DND-41 (cell line): ENCODE measurements at regions not wholly inside any gene's neighbourhood (a gene's known extent, or its start where the extent isn't known, plus 50 kb on each side); places are given as distances from the start of the nearest gene placed in this dataset.
"Not testable (repeated sequence)": the region's sequence is repeated elsewhere in the genome, so short reads cannot be mapped to it uniquely, and the experiment has no call there.

Source experiments
- ATAC-seq: fragments of 200-7000 bp; cut with Tn5 transposase; 3 replicates; pipeline ENCODE4 v1.9.1; 2021; ENCODE audit warnings: low read depth; ENCODE audit not compliant: insufficient read depth
- DNase-seq: peaks from one replicate; pipeline ENCODE4 v3.0.0-alpha.2; 2020
- H2AFZ ChIP-seq: 2 replicates; pipeline ENCODE4 v1.6.0; 2012; ENCODE audit warnings: low read depth, low read length
- H3K27ac ChIP-seq: 2 replicates; pipeline ENCODE4 v1.5.1; 2012; ENCODE audit warnings: low read length, inconsistent platforms
- H3K27me3 ChIP-seq: fragments of 200-600 bp; sonication (generic); 2 replicates; pipeline ENCODE4 v1.6.0; 2012; ENCODE audit warnings: low read length, mild to moderate bottlenecking, inconsistent platforms; ENCODE audit not compliant: insufficient read depth, poor library complexity
- H3K36me3 ChIP-seq: 2 replicates; pipeline ENCODE4 v1.5.1; 2012; ENCODE audit warnings: low read length, inconsistent platforms; ENCODE audit not compliant: insufficient read depth
- H3K4me1 ChIP-seq: 2 replicates; pipeline ENCODE4 v1.5.1; 2012; ENCODE audit warnings: mild to moderate bottlenecking, low read length; ENCODE audit not compliant: insufficient read depth
- H3K4me2 ChIP-seq: 2 replicates; pipeline ENCODE4 v1.6.0; 2012; ENCODE audit warnings: mild to moderate bottlenecking, moderate library complexity, low read length, inconsistent platforms; ENCODE audit not compliant: insufficient read depth
- H3K4me3 ChIP-seq, 2 experiments: fragments of 200-600 bp in 1 of 2; shearing (Covaris generic) in 1 of 2; 2 replicates each; pipeline ENCODE4 v1.5.1; 2012 to 2016; ENCODE audit warnings: inconsistent platforms in 2 of 2, low read length in 2 of 2, mild to moderate bottlenecking in 2 of 2, low read depth in 1 of 2, moderate library complexity in 1 of 2
- H3K79me2 ChIP-seq: 2 replicates; pipeline ENCODE4 v1.6.0; 2012; ENCODE audit warnings: low read length, inconsistent platforms; ENCODE audit not compliant: insufficient read depth
- H3K9ac ChIP-seq: 2 replicates; pipeline ENCODE4 v1.6.0; 2012; ENCODE audit warnings: low read depth, mild to moderate bottlenecking, inconsistent platforms, low read length, moderate library complexity
- H3K9me3 ChIP-seq: 2 replicates; pipeline ENCODE4 v1.5.1; 2012; ENCODE audit warnings: low read length, moderate library complexity, mild to moderate bottlenecking, inconsistent platforms; ENCODE audit not compliant: insufficient read depth, severe bottlenecking
- H4K20me1 ChIP-seq: 2 replicates; pipeline ENCODE4 v1.6.0; 2012; ENCODE audit warnings: low read length; ENCODE audit not compliant: insufficient read depth
- EZH2 ChIP-seq: IDR thresholded peaks from 3 replicates; pipeline ENCODE4 v1.6.1; 2012; ENCODE audit warnings: borderline replicate concordance, low read depth, mild to moderate bottlenecking, moderate library complexity, low read length, inconsistent platforms; ENCODE audit not compliant: severe bottlenecking
- TF ChIP-seq, protein P1 (sequence below): IDR thresholded peaks from 2 replicates; pipeline ENCODE4 v1.5.1; 2012; ENCODE audit warnings: borderline replicate concordance, low read length, moderate library complexity, mild to moderate bottlenecking; ENCODE audit not compliant: poor library complexity, severe bottlenecking; ENCODE audit errors: extremely low read depth

DNA sequence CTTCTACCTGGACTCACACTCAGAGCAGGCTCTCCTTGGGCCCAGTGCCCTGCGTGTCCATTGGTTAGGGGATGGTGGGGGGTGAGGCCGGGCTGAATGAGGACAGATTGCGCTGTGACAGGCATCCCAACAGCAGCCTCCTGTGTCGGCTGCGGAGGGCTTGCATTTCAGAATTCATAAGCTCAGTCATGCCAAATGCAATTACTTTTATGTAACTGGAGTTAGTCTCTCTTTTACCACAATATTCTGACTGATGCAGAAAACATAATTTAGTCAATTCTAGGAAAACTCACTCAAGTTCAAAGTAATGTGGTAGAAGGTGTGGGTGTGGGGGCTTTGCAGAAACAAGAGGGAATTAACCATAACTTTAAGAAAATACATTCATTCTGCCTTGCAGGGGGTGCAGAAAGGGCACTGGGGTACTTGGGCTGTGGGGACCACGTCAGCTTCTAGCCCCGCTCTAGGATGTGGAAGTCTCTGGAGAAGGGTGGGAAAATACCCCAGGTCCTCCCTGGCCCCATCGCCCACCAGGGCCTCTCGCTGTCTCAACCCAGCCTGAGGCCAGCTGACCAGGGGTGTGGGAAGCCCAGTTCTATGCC is 257.7 kb downstream of the ADGRD1 start:
- no peak overlapping the region for H3K27ac ChIP-seq
- H3K9ac ChIP-seq: no peak overlapping the region
- H3K4me2 ChIP-seq: no peak overlapping the region
- H3K4me3 ChIP-seq: no peak overlapping the region
- no peak for TF ChIP-seq EZH2
- TF ChIP-seq, protein P1, sequence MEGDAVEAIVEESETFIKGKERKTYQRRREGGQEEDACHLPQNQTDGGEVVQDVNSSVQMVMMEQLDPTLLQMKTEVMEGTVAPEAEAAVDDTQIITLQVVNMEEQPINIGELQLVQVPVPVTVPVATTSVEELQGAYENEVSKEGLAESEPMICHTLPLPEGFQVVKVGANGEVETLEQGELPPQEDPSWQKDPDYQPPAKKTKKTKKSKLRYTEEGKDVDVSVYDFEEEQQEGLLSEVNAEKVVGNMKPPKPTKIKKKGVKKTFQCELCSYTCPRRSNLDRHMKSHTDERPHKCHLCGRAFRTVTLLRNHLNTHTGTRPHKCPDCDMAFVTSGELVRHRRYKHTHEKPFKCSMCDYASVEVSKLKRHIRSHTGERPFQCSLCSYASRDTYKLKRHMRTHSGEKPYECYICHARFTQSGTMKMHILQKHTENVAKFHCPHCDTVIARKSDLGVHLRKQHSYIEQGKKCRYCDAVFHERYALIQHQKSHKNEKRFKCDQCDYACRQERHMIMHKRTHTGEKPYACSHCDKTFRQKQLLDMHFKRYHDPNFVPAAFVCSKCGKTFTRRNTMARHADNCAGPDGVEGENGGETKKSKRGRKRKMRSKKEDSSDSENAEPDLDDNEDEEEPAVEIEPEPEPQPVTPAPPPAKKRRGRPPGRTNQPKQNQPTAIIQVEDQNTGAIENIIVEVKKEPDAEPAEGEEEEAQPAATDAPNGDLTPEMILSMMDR: no peak
- no peaks in the 10 kb centered on the region for H3K4me1 ChIP-seq
- H2AFZ ChIP-seq: no peak overlapping the region
- ATAC-seq: no peak
- H3K79me2 ChIP-seq: no peaks in the 10 kb centered on the region
- no peaks in the 10 kb centered on the region for H3K9me3 ChIP-seq
- H3K36me3 ChIP-seq: no peaks in the 10 kb centered on the region
- DNase-seq: no peak
- H4K20me1 ChIP-seq: no peaks in the 10 kb centered on the region
- H3K27me3 ChIP-seq: no peaks in the 10 kb centered on the region

DNA sequence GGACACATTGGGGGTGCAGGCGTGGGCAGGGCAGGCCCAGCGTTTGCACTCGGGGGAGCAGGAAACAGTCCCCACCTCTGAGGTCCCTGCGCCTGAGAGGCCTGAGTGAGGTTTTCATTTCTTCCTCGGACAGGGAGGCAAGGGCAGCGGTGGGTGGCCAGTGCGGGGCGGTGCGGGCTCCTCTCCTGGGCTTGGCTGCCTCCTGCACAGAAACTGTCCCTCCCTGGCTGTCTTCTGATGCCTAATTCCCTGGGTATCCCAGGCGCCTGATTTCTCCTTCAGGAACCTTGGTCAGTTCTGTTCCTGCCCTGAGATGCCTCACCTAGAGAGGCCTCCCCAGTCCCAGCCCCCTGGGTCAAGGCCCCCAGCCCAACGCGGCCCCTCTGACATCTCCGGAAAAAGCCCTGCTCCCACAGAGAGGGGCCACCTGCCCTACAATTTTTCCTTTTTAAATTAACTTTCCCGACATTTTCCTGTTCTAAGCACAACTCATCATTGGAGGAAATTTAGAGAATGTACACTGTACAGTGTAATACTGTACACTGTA is 260.3 kb downstream of the ADGRD1 start:
- Histone ChIP-seq H3K9ac (no peak overlapping the region), H4K20me1 (no peaks in the 10 kb centered on the region), H3K36me3 (no peaks in the 10 kb centered on the region), H3K4me3 (no peak overlapping the region), H3K9me3 (no peaks in the 10 kb centered on the region), H2AFZ (no peak overlapping the region), H3K4me1 (no peaks in the 10 kb centered on the region), H3K4me2 (no peak overlapping the region), H3K79me2 (no peaks in the 10 kb centered on the region), H3K27me3 (no peaks in the 10 kb centered on the region), H3K27ac (no peak overlapping the region)
- no peak for DNase-seq
- TF ChIP-seq, protein P1: no peak
- no peak for TF ChIP-seq EZH2
- no peak for ATAC-seq

DNA sequence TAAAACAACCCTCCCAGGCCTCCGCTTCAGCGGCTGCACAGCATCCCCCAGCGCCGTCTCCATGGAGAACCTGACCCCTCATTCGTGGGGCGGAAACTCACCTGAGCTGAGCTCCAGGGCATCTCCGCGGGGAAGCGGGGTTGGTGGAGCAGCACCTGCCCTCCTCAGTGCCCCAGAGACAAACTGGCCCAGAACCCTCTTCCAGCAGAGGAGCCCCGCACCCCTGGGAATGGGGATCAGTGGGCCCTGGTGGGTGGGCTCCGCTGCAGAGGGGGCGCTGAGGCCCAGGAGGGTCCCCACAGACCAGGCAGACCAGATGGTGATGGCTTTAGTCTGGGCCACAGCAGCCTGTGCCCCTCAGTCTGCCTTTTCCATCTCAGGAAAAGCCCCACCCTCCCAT is 261.2 kb downstream of the ADGRD1 start:
- not testable (repeated sequence) for DNase-seq, H3K4me3 ChIP-seq, H2AFZ ChIP-seq, H3K9me3 ChIP-seq, H3K4me2 ChIP-seq, H3K36me3 ChIP-seq, H4K20me1 ChIP-seq, H3K27me3 ChIP-seq, H3K4me1 ChIP-seq, ATAC-seq, H3K9ac ChIP-seq, H3K27ac ChIP-seq, H3K79me2 ChIP-seq

DNA sequence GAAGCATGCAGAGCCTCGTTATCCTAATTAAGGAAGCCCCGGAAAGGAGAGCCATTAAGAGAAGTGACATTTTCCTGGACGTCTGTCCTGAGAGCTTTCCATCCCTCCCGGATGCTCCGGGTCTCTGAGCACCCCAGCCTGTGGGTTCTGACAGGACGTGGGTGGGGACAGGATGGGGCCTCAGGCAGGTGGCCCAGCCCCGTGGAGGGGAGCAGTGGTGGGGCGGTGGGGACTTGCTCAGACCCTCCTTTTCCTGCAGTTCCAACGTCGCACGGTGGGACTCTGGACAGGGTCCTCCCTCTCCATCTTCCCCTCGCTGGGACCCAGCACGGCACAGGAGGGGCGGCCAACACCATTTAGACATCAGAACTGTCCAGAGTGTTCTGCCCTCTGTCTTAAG is 262.9 kb downstream of the ADGRD1 start:
- not testable (repeated sequence) for H4K20me1 ChIP-seq, H3K4me3 ChIP-seq, H3K9me3 ChIP-seq, ATAC-seq, H3K79me2 ChIP-seq, H3K27ac ChIP-seq, H3K27me3 ChIP-seq, DNase-seq, H3K9ac ChIP-seq, H2AFZ ChIP-seq, H3K4me2 ChIP-seq, H3K36me3 ChIP-seq, H3K4me1 ChIP-seq
